ELF-1 (cell line): ENCODE measurements at regions not wholly inside any gene's neighbourhood (a gene's known extent, or its start where the extent isn't known, plus 50 kb on each side); places are given as distances from the start of the nearest gene placed in this dataset.

ENCODE experiments used
- DNase-seq: peaks from one replicate; pipeline ENCODE4 v3.0.0-alpha.2; 2016; ENCODE audit warnings: low read depth, low spot score

DNA sequence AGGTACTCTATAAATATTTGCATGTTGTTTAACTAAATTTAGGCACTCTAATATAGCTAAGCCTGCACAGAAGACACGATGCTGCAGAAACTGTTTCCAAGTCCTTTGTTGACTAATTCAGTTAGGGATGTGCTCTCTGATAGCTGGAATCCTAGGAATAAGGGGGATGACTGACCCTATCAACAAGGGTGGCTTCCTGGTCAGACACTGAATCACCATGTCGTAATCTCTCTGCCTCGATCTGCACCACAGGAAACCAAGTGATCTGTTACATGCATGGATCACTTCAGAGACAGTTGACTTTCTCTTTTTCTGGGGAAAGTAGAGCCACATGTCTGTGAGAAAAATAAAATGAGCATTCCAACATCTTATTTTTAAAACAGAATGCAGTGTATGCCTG lies 169.1 kb downstream of the GUCY2F start:
- DNase-seq, result no peak

DNA sequence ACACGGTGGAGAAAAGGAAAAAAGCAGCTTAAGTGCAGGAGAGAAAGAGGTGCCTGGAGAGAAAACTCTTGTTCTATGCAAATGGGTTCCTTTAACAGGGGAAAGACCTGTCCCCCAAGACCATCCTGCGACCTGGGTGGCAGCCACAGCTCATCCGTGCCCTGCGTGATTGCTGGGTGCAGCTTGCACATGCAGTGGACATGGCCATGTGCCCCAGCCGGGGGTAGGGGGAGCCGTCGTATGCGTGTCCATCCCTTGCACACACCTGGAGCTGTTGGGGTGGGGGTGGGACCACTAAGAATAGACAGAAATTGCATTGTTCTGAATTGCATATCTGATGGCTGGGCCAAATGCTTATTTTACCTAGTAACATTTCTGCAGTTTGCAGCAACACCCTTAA lies 171.9 kb downstream of the GUCY2F start:
- DNase-seq, result no peak

- no peak for DNase-seq
Observed at GRCh38 chrX:109301177-109301576, 180.7 kb downstream of the GUCY2F start.

DNA sequence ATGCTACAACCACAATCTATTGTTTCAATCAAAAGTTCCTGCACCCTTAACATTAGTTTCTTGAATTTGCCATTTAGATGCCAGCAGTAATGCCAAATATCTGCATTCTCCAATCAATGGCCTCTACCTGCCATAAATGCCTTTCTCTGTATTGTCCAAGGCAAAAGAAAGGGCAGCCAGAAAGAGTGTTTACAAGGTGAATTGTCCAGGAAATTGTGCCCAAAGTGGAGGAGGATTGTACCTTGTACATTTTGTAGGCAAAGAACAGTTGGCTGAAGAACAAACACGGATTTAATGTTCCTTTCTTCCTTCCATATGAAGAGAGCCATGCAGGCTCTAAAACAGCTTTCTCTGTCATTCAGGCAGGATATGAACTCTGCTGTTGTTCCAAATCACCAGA lies 181.5 kb downstream of the GUCY2F start:
- no peak for DNase-seq

DNA sequence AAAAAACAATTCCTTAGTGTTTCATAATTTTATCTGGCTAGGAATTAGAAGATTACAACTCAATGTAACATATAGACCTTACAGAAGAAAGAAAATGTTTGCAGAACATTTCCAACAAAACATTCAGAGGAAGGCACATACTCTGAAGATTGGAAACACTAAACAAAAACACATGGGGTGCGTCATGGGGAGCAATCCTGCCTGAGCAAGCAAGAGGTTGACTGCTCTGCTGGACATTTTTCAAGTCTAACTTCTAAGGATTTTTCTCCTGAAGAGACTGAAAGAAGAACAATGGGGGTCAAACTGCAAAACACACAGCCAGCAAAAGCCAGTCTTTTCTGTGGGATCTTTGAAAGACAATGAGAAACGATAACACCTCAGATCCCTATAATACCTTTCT lies 182.8 kb downstream of the GUCY2F start:
- no peak for DNase-seq

DNA sequence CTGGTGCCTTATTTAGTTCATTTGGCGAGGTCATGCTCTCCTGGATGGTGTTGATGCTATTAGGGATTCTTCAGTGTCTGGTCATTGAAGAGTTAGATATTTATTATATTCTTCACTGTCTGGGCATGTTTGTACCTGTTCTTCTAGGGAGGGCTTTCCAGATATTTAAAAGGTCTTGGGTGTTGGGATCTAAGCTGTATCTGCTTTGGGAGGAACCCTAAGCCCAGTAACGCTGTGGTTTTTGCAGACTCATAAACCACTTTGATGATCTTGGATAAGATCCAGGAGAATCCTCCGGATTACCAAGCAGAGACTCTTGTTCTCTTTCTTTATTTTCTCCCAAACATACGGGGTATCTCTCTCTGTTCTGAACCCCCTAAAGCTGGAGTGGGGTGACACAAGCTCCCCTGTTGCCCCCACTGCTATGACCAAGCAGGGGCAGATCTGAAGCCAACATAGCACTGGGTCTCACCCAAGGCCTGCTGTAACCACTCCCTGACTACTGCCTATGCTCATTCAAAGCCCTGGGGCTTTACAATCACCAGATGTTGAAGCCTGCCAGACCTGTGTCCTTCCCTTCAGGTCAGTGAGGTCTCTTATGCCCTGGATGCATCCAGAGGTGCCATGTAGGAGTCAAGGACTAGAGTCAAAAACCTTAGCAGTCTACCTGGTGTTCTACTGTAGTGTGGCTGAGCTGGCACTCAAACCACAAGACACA lies 187.6 kb downstream of the GUCY2F start:
- no peak for DNase-seq

GRCh38 chrX:109283870-109284269 lies 198.0 kb downstream of the GUCY2F start:
- DNase-seq, result no peak

DNA sequence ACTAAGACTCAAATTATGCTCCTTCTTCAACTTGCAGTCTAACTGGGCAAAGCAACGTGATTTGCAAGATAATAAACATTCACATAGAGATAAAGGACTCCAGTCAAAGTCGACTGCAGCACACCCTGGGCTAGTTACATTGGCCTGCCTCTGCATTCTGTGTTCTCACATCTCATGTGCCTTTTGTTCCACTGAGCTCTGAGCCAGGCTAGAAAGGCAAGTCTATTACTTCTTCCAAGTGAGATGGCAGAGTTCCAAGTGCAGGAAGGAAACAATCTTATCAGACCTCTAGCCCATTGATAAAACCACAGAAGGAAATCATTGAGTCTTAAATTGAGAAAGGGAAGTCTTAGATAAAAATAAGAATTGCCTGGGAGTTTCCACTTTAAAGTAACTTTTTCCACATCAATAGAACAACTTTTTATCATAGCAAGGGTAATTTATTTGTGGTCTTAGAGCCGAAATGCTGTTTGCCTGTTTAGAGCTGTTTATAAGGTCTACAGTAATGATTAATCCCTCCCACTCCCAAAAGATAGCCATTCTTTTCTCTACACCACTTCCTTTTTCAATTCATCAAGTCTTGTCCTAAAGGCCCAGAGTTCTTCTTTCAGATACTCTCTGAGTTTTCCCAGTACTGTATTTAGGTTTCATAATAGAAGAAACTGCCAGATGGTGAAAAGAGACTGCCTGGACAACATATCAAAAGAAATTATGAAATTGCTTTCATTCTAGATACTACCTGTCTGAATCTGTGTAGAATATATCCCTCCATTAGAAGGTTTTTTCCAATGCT lies 200.2 kb downstream of the GUCY2F start:
- no peak for DNase-seq

DNA sequence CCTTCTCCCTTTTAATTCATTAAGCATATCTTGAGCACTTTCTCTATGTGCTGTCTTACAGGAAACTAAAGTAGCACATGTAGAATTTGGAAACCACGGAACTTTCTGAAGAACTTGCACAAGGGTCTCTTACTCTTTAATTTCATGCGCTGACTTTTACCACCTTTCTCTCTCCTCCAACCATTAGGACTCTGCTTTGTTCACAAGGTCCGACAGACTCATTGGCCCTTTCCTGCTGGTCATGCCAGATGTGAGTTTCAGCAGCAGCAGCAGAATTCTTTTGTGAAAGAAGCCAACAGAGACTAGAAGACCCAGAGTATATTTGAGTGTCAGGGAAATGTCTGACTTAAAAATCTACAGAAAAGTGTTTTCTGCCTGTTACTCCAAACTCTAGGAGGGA lies 207.1 kb downstream of the GUCY2F start:
- no peak for DNase-seq

GRCh38 chrX:109270580-109271484 lies 211.1 kb downstream of the GUCY2F start:
- no peak for DNase-seq

- DNase-seq, result peak; percentile 56
Observed at GRCh38 chrX:109268340-109268739, 213.5 kb downstream of the GUCY2F start.

DNA sequence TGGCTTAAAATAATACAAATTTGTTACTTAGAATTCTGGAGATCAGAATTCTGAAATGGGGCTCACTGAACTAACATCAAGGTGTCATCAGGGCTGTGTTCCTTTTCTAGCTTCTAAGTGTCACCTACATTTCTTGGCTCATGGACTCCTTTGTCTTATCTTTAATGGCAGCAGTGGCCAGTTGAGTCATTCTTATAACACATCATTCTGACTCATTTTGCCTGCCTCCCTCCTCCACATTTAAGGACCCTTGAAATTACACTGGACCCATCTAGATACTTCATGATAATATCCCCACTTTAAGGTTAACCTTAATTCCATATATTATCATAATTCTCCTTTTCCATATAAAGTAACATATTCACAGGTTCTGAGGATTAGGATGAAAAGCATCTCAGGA lies 215.9 kb downstream of the GUCY2F start:
- no peak for DNase-seq

DNA sequence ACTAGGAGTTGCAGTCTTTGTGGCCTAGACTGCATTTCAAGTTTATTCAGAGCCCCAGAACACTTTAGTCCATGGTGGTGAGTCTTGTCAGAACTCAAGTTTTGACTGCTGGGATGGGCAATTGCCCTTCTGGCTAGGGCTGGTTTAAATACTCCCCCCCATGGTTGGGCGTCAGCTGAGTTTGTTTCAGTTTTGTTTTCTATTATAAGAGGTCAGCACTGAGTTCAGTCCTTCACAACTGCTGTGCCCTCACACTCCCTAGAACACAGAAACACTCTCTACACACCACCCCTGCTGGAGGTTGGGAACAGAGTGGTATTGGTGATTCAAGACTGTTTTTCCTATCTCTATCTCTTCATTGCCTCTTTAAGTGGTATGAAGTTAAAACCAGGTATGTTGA lies 217.0 kb downstream of the GUCY2F start:
- no peak for DNase-seq

DNA sequence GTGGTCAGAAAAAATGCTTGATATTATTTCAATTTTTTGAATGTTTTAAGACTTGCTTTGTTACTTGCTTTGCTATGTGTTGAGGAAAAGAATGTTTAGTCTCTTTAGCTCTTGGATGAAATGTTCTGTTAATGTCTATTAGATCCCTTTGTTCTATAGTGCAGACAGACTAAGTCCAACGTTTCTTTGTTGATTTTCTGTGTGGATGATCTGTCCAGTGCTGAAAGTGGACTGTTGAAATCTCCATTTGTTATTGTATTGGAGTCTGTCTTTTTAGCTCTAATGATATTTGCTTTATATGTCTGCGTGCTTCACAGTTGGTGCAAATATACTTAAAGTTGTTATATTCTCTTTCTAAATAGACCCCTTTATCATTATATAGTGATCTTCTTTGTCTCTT lies 220.6 kb downstream of the GUCY2F start:
- no peak for DNase-seq

DNA sequence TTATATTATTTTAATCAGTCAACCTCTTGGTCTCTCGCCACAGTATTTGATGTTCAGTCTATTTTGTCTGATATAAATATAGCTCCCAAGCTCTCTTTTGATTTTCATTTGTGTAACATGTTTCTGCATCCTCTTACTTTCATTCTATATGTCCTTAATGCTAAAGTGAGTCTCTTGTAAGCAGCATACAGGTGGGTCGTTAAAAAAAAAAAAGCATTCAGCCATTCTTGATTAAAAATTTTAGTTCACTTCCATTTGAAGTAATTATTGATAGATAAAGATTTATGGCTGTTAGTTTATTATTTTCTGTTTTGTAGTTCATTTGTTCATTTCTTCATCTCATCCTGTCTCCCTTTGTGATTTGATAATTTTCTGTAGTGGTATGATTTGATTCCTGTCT lies 229.1 kb downstream of the GUCY2F start:
- no peak for DNase-seq

DNA sequence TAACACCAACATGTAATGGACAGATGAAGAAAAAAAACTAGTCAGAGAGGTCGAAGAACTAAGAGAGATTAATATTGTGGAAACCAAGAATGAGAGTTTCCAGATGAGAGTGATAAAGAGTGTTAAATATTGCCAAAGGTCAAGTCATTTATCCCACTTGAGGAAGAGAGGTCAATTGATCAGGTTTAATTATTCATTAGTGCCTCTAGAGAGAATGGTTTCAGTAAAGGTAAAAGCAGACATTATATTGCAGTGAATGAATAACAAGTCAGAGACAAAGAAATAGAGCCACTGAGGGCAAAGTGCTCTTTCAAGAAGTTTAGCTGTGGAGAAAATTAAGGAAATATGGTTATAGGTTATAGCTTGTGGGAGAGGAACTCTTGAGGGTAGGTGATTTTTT lies 263.1 kb downstream of the GUCY2F start:
- no peak for DNase-seq

DNA sequence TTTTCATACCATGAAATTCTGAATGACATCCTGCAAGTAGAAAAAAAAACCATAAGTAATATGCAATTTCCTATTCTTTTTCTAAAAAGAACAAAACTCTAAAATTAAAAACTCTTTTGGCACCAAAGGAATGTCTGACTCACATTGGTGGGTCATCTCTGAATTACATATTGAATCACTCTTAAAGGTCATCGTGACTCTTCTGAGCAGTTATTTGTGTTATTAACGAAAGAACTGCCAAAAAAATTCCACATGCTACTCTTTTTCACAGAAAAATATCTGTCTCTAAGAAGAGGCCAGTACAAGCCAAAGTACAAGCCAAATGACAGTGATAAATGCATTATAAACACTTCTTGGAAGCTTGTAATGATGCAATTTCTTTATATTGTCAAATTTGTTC lies 282.2 kb downstream of the GUCY2F start:
- DNase-seq, result no peak

DNA sequence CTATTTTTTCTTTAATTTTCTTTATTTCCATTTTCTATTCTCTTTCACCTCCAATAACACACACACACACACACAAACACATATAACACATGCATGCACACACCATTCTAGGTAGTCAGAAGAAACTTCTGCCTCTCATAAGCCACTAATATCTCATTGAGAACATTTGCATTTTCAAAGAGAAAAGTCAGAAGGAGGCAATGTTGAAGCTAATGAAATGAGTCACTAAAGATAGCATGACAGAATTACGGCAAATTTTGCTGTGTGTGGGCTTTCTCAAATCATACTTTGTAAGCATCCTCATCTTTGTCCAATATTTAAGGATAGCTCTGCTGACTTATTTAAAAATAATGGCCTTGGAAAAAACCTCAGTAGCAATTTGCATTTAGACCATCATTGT lies 291.3 kb downstream of the GUCY2F start:
- DNase-seq, result no peak

GRCh38 chrX:109187473-109188168 lies 294.3 kb downstream of the GUCY2F start:
- no peak for DNase-seq

- DNase-seq, result no peak
Observed at GRCh38 chrX:109186939-109187338, 294.9 kb downstream of the GUCY2F start.

- peak; percentile 40 for DNase-seq
Observed at GRCh38 chrX:109184506-109185139, 297.3 kb downstream of the GUCY2F start.
